Fibroblast of mammary gland (primary cell): ENCODE measurements at regions not wholly inside any gene's neighbourhood (a gene's known extent, or its start where the extent isn't known, plus 50 kb on each side); places are given as distances from the start of the nearest gene placed in this dataset.

Source experiments
- DNase-seq: peaks from one replicate; pipeline ENCODE4 v3.0.0-alpha.2; 2010; ENCODE audit warnings: low read depth
- H3K4me3 ChIP-seq: 2 replicates; pipeline ENCODE4 v1.5.1; 2011; ENCODE audit warnings: low read depth, mild to moderate bottlenecking, low read length, moderate library complexity; ENCODE audit not compliant: control insufficient read depth
- TF ChIP-seq, protein P1 (sequence below): conservative IDR thresholded peaks from 2 replicates; pipeline ENCODE4 v1.5.1; 2011; ENCODE audit warnings: low read depth, low read length, inconsistent platforms; ENCODE audit not compliant: control insufficient read depth, insufficient read depth

DNA sequence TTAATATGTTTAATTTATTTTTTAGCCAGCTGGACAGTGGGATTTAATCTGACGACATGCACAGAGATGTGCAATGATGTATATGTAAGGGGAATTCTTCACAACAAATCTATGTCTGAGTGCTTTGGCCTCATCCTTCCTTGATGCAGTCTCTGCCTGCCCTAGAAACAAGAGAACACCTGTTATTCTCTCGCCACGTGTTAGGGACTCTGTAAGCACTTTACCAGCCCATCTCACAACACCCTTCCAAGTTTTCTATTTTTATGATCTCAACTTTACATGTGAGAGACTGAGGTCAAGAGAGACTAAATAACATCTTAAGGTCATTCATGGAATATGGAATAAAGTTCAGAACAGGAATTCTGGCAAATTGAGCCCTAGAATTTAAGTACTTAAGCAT, 123.0 kb upstream of the GAS1 start:
- no peak overlapping the region for H3K4me3 ChIP-seq
- TF ChIP-seq, protein P1, sequence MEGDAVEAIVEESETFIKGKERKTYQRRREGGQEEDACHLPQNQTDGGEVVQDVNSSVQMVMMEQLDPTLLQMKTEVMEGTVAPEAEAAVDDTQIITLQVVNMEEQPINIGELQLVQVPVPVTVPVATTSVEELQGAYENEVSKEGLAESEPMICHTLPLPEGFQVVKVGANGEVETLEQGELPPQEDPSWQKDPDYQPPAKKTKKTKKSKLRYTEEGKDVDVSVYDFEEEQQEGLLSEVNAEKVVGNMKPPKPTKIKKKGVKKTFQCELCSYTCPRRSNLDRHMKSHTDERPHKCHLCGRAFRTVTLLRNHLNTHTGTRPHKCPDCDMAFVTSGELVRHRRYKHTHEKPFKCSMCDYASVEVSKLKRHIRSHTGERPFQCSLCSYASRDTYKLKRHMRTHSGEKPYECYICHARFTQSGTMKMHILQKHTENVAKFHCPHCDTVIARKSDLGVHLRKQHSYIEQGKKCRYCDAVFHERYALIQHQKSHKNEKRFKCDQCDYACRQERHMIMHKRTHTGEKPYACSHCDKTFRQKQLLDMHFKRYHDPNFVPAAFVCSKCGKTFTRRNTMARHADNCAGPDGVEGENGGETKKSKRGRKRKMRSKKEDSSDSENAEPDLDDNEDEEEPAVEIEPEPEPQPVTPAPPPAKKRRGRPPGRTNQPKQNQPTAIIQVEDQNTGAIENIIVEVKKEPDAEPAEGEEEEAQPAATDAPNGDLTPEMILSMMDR, result no peak
- no peak for DNase-seq

DNA sequence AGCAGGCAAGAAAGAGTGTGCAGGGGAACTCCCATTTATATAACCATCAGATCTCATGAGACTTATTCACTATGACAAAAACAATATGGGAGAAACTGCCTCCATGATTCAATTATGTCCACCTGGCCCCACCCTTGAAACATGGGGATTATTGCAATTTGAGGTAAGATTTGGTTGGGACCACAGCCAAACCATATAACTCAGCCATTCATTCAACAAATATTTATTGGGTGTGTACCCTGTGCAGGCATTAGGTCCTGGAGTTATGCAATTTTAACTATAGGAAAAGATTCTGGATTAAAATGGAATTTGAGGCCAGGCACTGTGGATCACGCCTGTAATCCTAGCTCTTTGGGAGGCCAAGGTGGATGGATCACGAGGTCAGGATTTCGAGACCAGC, 124.2 kb upstream of the GAS1 start:
- no peak overlapping the region for H3K4me3 ChIP-seq
- DNase-seq, result peak; percentile 26
- TF ChIP-seq, protein P1, result no peak

DNA sequence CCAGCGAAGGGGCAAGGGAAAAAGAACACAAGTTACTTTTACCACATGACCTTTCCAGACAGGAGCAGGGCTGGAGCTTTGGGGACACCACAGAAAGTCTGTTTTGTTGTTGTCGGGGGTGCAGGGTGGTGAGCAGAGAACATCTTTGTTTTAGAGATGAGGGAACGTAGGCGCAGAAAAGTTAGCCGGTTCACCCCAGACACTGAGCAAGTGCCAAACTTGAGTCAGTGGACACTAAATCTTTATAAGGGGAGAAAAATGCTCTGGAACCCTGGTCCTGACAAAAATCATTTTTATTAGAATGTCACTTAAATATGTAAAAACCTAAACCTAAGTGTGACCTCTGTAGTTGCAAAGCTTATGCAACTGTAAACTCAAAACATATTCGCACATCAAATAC, 126.4 kb upstream of the GAS1 start:
- H3K4me3 ChIP-seq, result no peak overlapping the region
- DNase-seq, result no peak
- TF ChIP-seq, protein P1, result no peak

DNA sequence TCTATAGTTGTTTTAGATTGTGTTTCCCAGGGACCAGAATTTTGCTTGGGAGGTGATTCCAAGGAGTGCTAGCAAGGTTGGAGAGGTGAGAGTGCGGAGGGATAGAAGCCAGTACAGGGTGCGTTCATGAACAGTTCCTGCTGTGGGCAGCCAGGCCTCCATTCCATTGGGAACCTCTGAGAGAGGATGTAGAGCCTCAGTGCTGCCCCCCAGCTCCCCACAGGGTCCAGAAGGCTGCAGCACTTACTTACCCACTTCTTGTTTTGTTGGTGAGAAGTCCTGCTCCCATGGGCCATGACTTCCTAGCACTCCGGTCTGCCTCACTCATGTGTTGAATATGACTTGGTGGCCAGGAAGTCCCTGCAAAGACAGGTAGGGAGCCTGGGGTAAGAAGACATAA, 128.2 kb upstream of the GAS1 start:
- TF ChIP-seq, protein P1, result no peak
- H3K4me3 ChIP-seq, result no peak overlapping the region
- no peak for DNase-seq

DNA sequence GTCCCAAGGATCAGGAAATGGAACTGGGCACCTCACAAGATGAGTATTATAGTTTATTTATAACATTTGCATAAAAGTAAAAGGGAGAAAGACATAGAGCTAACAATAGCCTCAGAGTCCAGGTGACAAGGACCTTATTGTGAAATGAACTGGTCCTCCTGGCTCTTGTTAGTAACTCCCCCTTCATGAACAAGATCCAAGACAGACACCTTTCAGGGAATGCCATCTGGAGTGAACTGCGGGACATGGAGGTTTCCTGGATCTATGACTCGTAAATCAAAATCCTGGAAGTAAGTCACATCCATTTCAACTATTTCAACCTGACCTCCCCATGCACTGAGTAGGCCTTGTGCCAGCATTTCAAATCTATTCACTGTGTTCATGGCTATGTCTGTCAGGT, 129.5 kb upstream of the GAS1 start:
- TF ChIP-seq, protein P1, result no peak
- no peak overlapping the region for H3K4me3 ChIP-seq
- DNase-seq, result peak; percentile 47

DNA sequence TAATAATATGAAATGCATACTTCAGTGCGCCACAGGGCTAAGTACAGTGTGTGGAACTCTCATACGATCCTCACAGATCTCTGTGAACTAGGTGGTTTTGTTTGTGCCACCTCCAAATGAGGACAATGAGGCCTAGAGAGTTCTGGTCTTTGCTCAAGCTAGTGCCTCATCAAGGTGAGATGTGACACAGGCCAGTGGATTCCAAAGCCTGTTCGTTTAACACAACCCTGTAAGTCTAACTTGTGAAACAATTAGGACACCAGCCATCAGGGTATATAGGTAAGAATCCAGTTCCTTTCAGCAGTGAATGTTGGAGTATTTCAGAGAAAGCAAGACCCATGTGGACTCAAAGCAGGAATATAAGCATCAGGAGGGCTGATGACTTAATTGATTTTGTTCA, 130.7 kb upstream of the GAS1 start:
- H3K4me3 ChIP-seq, result no peak overlapping the region
- no peak for DNase-seq
- TF ChIP-seq, protein P1, result no peak

DNA sequence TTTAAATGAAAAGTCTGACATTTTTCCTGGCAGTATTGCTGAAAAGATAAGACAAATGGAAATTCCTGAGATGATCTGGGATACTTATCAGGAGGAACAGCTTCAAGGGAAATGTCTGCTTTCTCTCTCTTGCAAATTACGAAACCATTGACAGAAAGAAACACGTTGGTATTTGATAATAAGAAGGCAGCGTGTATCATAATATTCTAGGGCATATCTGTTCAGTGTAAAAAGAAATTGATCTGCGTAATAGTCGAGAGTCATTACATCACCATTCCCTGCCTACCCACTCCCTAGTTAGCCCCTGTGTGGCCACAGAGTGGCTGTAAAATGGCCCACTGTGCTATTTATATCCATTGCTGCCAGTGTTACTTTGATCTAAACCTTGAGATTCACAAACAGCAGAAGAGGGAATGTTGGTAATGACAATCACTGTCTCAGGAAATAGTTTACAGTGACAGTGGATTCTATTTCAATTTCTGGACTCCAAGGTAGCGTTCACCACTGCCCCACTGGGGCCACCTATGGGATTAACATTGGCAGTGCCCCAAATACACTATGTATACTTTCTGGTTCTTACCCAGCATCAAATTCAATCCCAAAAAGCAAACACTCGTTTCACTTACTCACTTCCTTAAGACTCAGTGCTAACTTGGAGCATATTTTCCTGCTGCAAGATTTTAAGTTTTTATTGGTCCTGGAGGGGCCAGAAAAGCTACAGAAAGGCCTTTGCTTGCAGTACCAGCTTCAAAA, 133.4 kb upstream of the GAS1 start:
- DNase-seq, result peak; percentile 54
- no peak overlapping the region for H3K4me3 ChIP-seq
- TF ChIP-seq, protein P1, result peak; percentile 34
